ENCODE measurements at regions not wholly inside any gene's neighbourhood (a gene's known extent, or its start where the extent isn't known, plus 50 kb on each side); places are given as distances from the start of the nearest gene placed in this dataset.

GRCh38 chr3:94513600-94513999, 450.7 kb downstream of the NSUN3 start:
- DNase-seq, result no peak

- no peak for DNase-seq
These were observed 453.1 kb downstream of the NSUN3 start for GRCh38 chr3:94515983-94516382.

GRCh38 chr3:94520364-94520763, 457.5 kb downstream of the NSUN3 start:
- DNase-seq, result no peak

GRCh38 chr3:94522488-94522887, 459.6 kb downstream of the NSUN3 start:
- DNase-seq, result no peak

- no peak for DNase-seq
These were observed 461.4 kb downstream of the NSUN3 start for GRCh38 chr3:94524102-94524919.

- no peak for DNase-seq
These were observed 462.2 kb downstream of the NSUN3 start for GRCh38 chr3:94525043-94525442.

- DNase-seq, result no peak
These were observed 467.0 kb downstream of the NSUN3 start for GRCh38 chr3:94529816-94530215.

- DNase-seq, result no peak
These were observed 470.1 kb downstream of the NSUN3 start for GRCh38 chr3:94532951-94533350.

GRCh38 chr3:94539937-94540336, 477.1 kb downstream of the NSUN3 start:
- no peak for DNase-seq

GRCh38 chr3:94543161-94543560, 480.3 kb downstream of the NSUN3 start:
- no peak for DNase-seq

GRCh38 chr3:94544131-94544789, 481.4 kb downstream of the NSUN3 start:
- DNase-seq, result no peak

GRCh38 chr3:94548581-94549316, 485.9 kb downstream of the NSUN3 start:
- DNase-seq, result no peak

GRCh38 chr3:94561094-94561493, 498.2 kb downstream of the NSUN3 start:
- no peak for DNase-seq

- DNase-seq, result no peak
These were observed 501.4 kb downstream of the NSUN3 start for GRCh38 chr3:94564247-94564646.

- DNase-seq, result no peak
These were observed 505.2 kb downstream of the NSUN3 start for GRCh38 chr3:94568041-94568440.

- no peak for DNase-seq
These were observed 510.5 kb downstream of the NSUN3 start for GRCh38 chr3:94573337-94573736.

GRCh38 chr3:94587291-94587690, 524.4 kb downstream of the NSUN3 start:
- DNase-seq, result no peak

- DNase-seq, result no peak
These were observed 530.8 kb downstream of the NSUN3 start for GRCh38 chr3:94593526-94594150.

GRCh38 chr3:94596141-94596540, 533.3 kb downstream of the NSUN3 start:
- no peak for DNase-seq

GRCh38 chr3:94596887-94597566, 534.2 kb downstream of the NSUN3 start:
- no peak for DNase-seq

GRCh38 chr3:94607778-94608177, 544.9 kb downstream of the NSUN3 start:
- DNase-seq, result no peak

GRCh38 chr3:94609908-94610307, 547.0 kb downstream of the NSUN3 start:
- DNase-seq, result no peak

Measured in suppressor macrophage (primary cell).